CD4-positive, alpha-beta T cell treated with Interferon gamma for 1 hour (primary cell): ENCODE measurements at regions not wholly inside any gene's neighbourhood (a gene's known extent, or its start where the extent isn't known, plus 50 kb on each side); places are given as distances from the start of the nearest gene placed in this dataset.

Experiments
- DNase-seq: peaks from one replicate; pipeline ENCODE4 v3.0.0-alpha.2; 2020

- no peak for DNase-seq
These were observed 74.6 kb upstream of the TMEM106B start for GRCh38 chr7:12136523-12136922.

- no peak for DNase-seq
These were observed 73.8 kb upstream of the TMEM106B start for GRCh38 chr7:12137283-12137682.

GRCh38 chr7:12138421-12138820 lies 72.7 kb upstream of the TMEM106B start:
- no peak for DNase-seq

- DNase-seq: no peak
These were observed 71.7 kb upstream of the TMEM106B start for GRCh38 chr7:12139416-12139815.

GRCh38 chr7:12146813-12147212 lies 64.3 kb upstream of the TMEM106B start:
- DNase-seq: no peak

- DNase-seq: no peak
These were observed 58.7 kb upstream of the TMEM106B start for GRCh38 chr7:12152196-12152918.

- DNase-seq: no peak
These were observed 57.0 kb upstream of the TMEM106B start for GRCh38 chr7:12154119-12154518.

GRCh38 chr7:12157517-12157916 lies 53.6 kb upstream of the TMEM106B start:
- no peak for DNase-seq

GRCh38 chr7:12158334-12159060 lies 52.6 kb upstream of the TMEM106B start:
- DNase-seq: no peak

GRCh38 chr7:12161146-12161545 lies 49.9 kb upstream of the TMEM106B start:
- DNase-seq: no peak
